WTC11 (cell line): ENCODE measurements at regions not wholly inside any gene's neighbourhood (a gene's known extent, or its start where the extent isn't known, plus 50 kb on each side); places are given as distances from the start of the nearest gene placed in this dataset.

ENCODE experiments used
- ATAC-seq: fragments of 200-7000 bp; cut with Tn5 transposase; 2 replicates; pipeline ENCODE4 v1.10.0; 2021; ENCODE audit warnings: mild to moderate bottlenecking, moderate library complexity
- CTCF ChIA-PET: fragments of 300-600 bp; sonication (Branson Sonifier 250); formaldehyde crosslinking; loops from one replicate; lab custom pipeline; 2021; ENCODE audit warnings: antibody characterized with exemption; lab: Charles Lee
- POLR2A ChIA-PET: fragments of 350-600 bp; sonication (Branson Sonifier 250); formaldehyde crosslinking; loops from one replicate; lab custom pipeline; 2021; ENCODE audit warnings: antibody characterized with exemption; lab: Charles Lee
- DNase-seq: peaks from one replicate; pipeline ENCODE4 v3.0.0; 2021; ENCODE audit warnings: low spot score
- H3K27ac Mint-ChIP-seq: 2 replicates; pipeline ENCODE4 v1.8.0; 2021; ENCODE audit warnings: mixed read lengths
- H3K27me3 Mint-ChIP-seq: 2 replicates; pipeline ENCODE4 v1.8.0; 2021; ENCODE audit warnings: low read depth, mild to moderate bottlenecking, moderate library complexity, mixed read lengths
- H3K36me3 Mint-ChIP-seq: 2 replicates; pipeline ENCODE4 v1.8.0; 2021; ENCODE audit warnings: mixed read lengths
- H3K4me1 Mint-ChIP-seq: 2 replicates; pipeline ENCODE4 v1.8.0; 2022; ENCODE audit warnings: mixed read lengths
- H3K4me3 Mint-ChIP-seq: 2 replicates; pipeline ENCODE4 v1.8.0; 2021; ENCODE audit warnings: mild to moderate bottlenecking, moderate library complexity, mixed read lengths
- H3K9me3 Mint-ChIP-seq: 2 replicates; pipeline ENCODE4 v1.8.0; 2021; ENCODE audit warnings: mixed read lengths
- ATF3 ChIP-seq: sonication (generic); formaldehyde crosslinking; conservative IDR thresholded peaks from 2 replicates; pipeline ENCODE4 v1.8.1; 2022; ENCODE audit warnings: mild to moderate bottlenecking, missing genetic modification reagents
- EMX1 ChIP-seq: fragments of 250-450 bp; sonication (Bioruptor Pico); IDR thresholded peaks from 2 replicates; pipeline ENCODE4 v1.8.0; 2021; ENCODE audit warnings: mild to moderate bottlenecking
- FOXK1 ChIP-seq: sonication (generic); formaldehyde crosslinking; IDR thresholded peaks from 2 replicates; pipeline ENCODE4 v1.8.0; 2022; ENCODE audit warnings: mild to moderate bottlenecking, moderate library complexity, missing genetic modification reagents
- HMGA2 ChIP-seq: fragments of 250-450 bp; sonication (Bioruptor Pico); IDR thresholded peaks from 2 replicates; pipeline ENCODE4 v1.4.0; 2021; ENCODE audit warnings: mild to moderate bottlenecking, moderate library complexity
- HMGXB4 ChIP-seq: sonication (generic); formaldehyde crosslinking; IDR thresholded peaks from 2 replicates; pipeline ENCODE4 v1.8.1; 2023; ENCODE audit warnings: mild to moderate bottlenecking, moderate library complexity, missing genetic modification reagents
- IRF2 ChIP-seq: sonication (generic); formaldehyde crosslinking; IDR thresholded peaks from 2 replicates; pipeline ENCODE4 v1.8.0; 2022; ENCODE audit warnings: low read depth, missing genetic modification reagents, borderline replicate concordance
- RELA ChIP-seq: sonication (generic); formaldehyde crosslinking; IDR thresholded peaks from 2 replicates; pipeline ENCODE4 v1.8.1; 2022; ENCODE audit warnings: missing genetic modification reagents, mild to moderate bottlenecking, borderline replicate concordance
- SMAD3 ChIP-seq: sonication (generic); formaldehyde crosslinking; IDR thresholded peaks from 2 replicates; pipeline ENCODE4 v1.8.0; 2022; ENCODE audit warnings: missing genetic modification reagents, mild to moderate bottlenecking, borderline replicate concordance
- SMAD4 ChIP-seq: sonication (generic); formaldehyde crosslinking; IDR thresholded peaks from 2 replicates; pipeline ENCODE4 v1.8.0; 2022; ENCODE audit warnings: mild to moderate bottlenecking, missing genetic modification reagents
- SOX15 ChIP-seq: fragments of 250-450 bp; sonication (Bioruptor Pico); IDR thresholded peaks from 2 replicates; pipeline ENCODE4 v1.9.0; 2021; ENCODE audit warnings: mild to moderate bottlenecking
- STAT6 ChIP-seq: sonication (generic); formaldehyde crosslinking; conservative IDR thresholded peaks from 2 replicates; pipeline ENCODE4 v1.8.1; 2023; ENCODE audit warnings: mild to moderate bottlenecking, low read depth, missing genetic modification reagents, moderate library complexity
- TCF7 ChIP-seq: sonication (generic); formaldehyde crosslinking; IDR thresholded peaks from 2 replicates; pipeline ENCODE4 v1.8.0; 2022; ENCODE audit warnings: mild to moderate bottlenecking, low read depth, missing genetic modification reagents, moderate library complexity
- ZMAT4 ChIP-seq: fragments of 250-450 bp; sonication (Bioruptor Pico); IDR thresholded peaks from 2 replicates; pipeline ENCODE4 v1.9.0; 2021; ENCODE audit warnings: mild to moderate bottlenecking
- ZNF425 ChIP-seq: fragments of 250-450 bp; sonication (Bioruptor Pico); conservative IDR thresholded peaks from 2 replicates; pipeline ENCODE4 v1.9.0; 2021; ENCODE audit warnings: mild to moderate bottlenecking

- no peak for TF ChIP-seq ZNF425
- TF ChIP-seq STAT6: no peak
- no peak for TF ChIP-seq ATF3 (CRISPR knock-in tag)
- TF ChIP-seq SOX15 (CRISPR knock-in tag): no peak
- no peak for TF ChIP-seq ZMAT4 (CRISPR knock-in tag)
- no peak for TF ChIP-seq HMGA2
- TF ChIP-seq TCF7: no peak
- TF ChIP-seq, all 79 proteins: peak for 0
Measured at GRCh38 chr1:182297335-182297734, 94.3 kb downstream of the GLUL start (continued).

GRCh38 chr1:182295697-182296096 lies 95.9 kb downstream of the GLUL start:
- no peaks in the 10 kb centered on the region for H3K27me3 Mint-ChIP-seq
- H3K36me3 Mint-ChIP-seq: no peaks in the 10 kb centered on the region
- no peaks in the 10 kb centered on the region for H3K9me3 Mint-ChIP-seq
- no peak overlapping the region for H3K27ac Mint-ChIP-seq
- peaks cover 9% of the 10 kb centered on the region for H3K4me1 Mint-ChIP-seq
- ATAC-seq (no peak), DNase-seq (no peak)
- POLR2A ChIA-PET: no interaction called here
- no peak overlapping the region for H3K4me3 Mint-ChIP-seq
- no peak for TF ChIP-seq RELA (CRISPR knock-in tag)
- no peak for TF ChIP-seq IRF2 (CRISPR knock-in tag)
- TF ChIP-seq, all 79 proteins: peak for 0
- CTCF ChIA-PET: no interaction called here

- ATAC-seq (no peak), DNase-seq (no peak)
- Mint-ChIP-seq H3K4me3 (no peak overlapping the region), H3K27ac (no peak overlapping the region), H3K36me3 (no peaks in the 10 kb centered on the region), H3K4me1 (peaks cover 3% of the 10 kb centered on the region), H3K9me3 (no peaks in the 10 kb centered on the region), H3K27me3 (no peaks in the 10 kb centered on the region)
- TF ChIP-seq HMGXB4 (CRISPR knock-in tag): no peak
- no peak for TF ChIP-seq SMAD4 (CRISPR knock-in tag)
- TF ChIP-seq SMAD3 (CRISPR knock-in tag): no peak
- TF ChIP-seq EMX1: no peak
- no peak for TF ChIP-seq IRF2 (CRISPR knock-in tag)
- TF ChIP-seq ATF3 (CRISPR knock-in tag): no peak
- TF ChIP-seq FOXK1 (CRISPR knock-in tag): no peak
- ChIA-PET POLR2A (no interaction called here), CTCF (no interaction called here)
Measured at GRCh38 chr1:182293119-182293589, 98.4 kb downstream of the GLUL start.
